ENCODE measurements at regions not wholly inside any gene's neighbourhood (a gene's known extent, or its start where the extent isn't known, plus 50 kb on each side); places are given as distances from the start of the nearest gene placed in this dataset.

GRCh38 chr4:174018236-174018635 is 265.2 kb downstream of the FBXO8 start:
- RAD21 ChIA-PET (ENCODE audit: low non-redundant PET in 1 of 2, low total read pairs in 2 of 2, uncharacterized antibody in 2 of 2, unreplicated experiment in 2 of 2) = no interaction called here
- Histone ChIP-seq H4K20me1 (ENCODE audit: insufficient read depth) (no peaks in the 10 kb centered on the region; the same call in 1 of the 2 replicates), H3K79me2 (ENCODE audit: insufficient read depth, low read length) (no peaks in the 10 kb centered on the region), H3K4me2 (ENCODE audit: low read length) (no peak overlapping the region), H3K9me2 (ENCODE audit: insufficient read depth) (no peaks in the 10 kb centered on the region), H3K27ac (ENCODE audit: low read depth, low read length) (no peak overlapping the region), H3K36me3 (ENCODE audit: control insufficient read depth in 1 of 2, insufficient read depth in 2 of 2, low read length in 2 of 2) (no peaks in the 10 kb centered on the region), H3K9ac (ENCODE audit: low read length) (no peak overlapping the region), H3K4me1 (ENCODE audit: control insufficient read depth in 1 of 2, insufficient read depth in 2 of 2, low read length in 2 of 2) (no peaks in the 10 kb centered on the region), H3K4me3 (replicated peaks in 1 of 2; ENCODE audit: low read depth in 1 of 2, low read length in 2 of 2) (no peak overlapping the region), H3K9me3 (ENCODE audit: control insufficient read depth in 1 of 2, insufficient read depth in 1 of 2, low read depth in 1 of 2, low read length in 2 of 2) (no peaks in the 10 kb centered on the region), H2AFZ (ENCODE audit: low read depth, low read length, poor library complexity, severe bottlenecking) (no peak overlapping the region), H3K27me3 (ENCODE audit: insufficient read depth, low read length) (peaks cover 50% of the 10 kb centered on the region)
- ATAC-seq = no peak
- DNase-seq (ENCODE audit: low read depth, low spot score) = no peak
- intact Hi-C loops (cut with micrococcal nuclease) = no loop called here
- POLR2A ChIA-PET = no interaction called here
- CTCF ChIA-PET = no interaction called here
- TF ChIP-seq JUND (IDR thresholded peaks at IDR 0.05) = no peak
- TF ChIP-seq ELF1 (IDR thresholded peaks at IDR 0.05; ENCODE audit: borderline replicate concordance, low read depth) = no peak
- TF ChIP-seq FOSL1 (IDR thresholded peaks at IDR 0.05; ENCODE audit: low read depth) = no peak
- TF ChIP-seq MAX (IDR thresholded peaks at IDR 0.05) = no peak
- TF ChIP-seq SRF (IDR thresholded peaks at IDR 0.05; ENCODE audit: low read depth) = no peak
- TF ChIP-seq CBX3 (IDR thresholded peaks at IDR 0.05; ENCODE audit: low read depth) = no peak
- no peak for TF ChIP-seq EZH2 (IDR thresholded peaks at IDR 0.05)
- TF ChIP-seq ZBTB33 (IDR thresholded peaks at IDR 0.05; ENCODE audit: extremely low read depth, insufficient replicate concordance, low read length) = no peak
- TF ChIP-seq POLR2A (IDR thresholded peaks at IDR 0.05; ENCODE audit: borderline replicate concordance, extremely low read depth, insufficient read depth, insufficient read length) = no peak
- no peak for TF ChIP-seq YY1 (IDR thresholded peaks at IDR 0.05; ENCODE audit: extremely low read depth, insufficient replicate concordance, low read depth, low read length)
- TF ChIP-seq EGR1 (IDR thresholded peaks at IDR 0.05; ENCODE audit: low read depth) = no peak
- no TSS peak for BruUV-seq (replicated peaks)
